Activated T-helper 17 cell treated with anti-CD3 and anti-CD28 coated beads, Interleukin-2, amount 50 U/mL, for 72 hours (primary cell): ENCODE measurements at regions not wholly inside any gene's neighbourhood (a gene's known extent, or its start where the extent isn't known, plus 50 kb on each side); places are given as distances from the start of the nearest gene placed in this dataset.

ENCODE experiments used
- ATAC-seq: fragments of 150-1000 bp; cut with Tn5 transposase; replicated peaks from 2 replicates; pipeline ENCODE4 v1.10.0; 2021; ENCODE audit warnings: mild to moderate bottlenecking, moderate library complexity
- H3K27ac Mint-ChIP-seq: one replicate; pipeline ENCODE4 v1.8.0; 2022; ENCODE audit warnings: mixed read lengths
- H3K27me3 Mint-ChIP-seq: one replicate; pipeline ENCODE4 v1.8.0; 2022; ENCODE audit warnings: mixed read lengths
- H3K36me3 Mint-ChIP-seq: one replicate; pipeline ENCODE4 v1.8.0; 2022; ENCODE audit warnings: low read depth, mild to moderate bottlenecking, mixed read lengths
- H3K4me1 Mint-ChIP-seq: one replicate; pipeline ENCODE4 v1.8.0; 2022; ENCODE audit warnings: mixed read lengths
- H3K4me3 Mint-ChIP-seq: one replicate; pipeline ENCODE4 v1.8.0; 2022; ENCODE audit warnings: mild to moderate bottlenecking, mixed read lengths
- H3K9me3 Mint-ChIP-seq: one replicate; pipeline ENCODE4 v1.8.0; 2022; ENCODE audit warnings: mixed read lengths

DNA sequence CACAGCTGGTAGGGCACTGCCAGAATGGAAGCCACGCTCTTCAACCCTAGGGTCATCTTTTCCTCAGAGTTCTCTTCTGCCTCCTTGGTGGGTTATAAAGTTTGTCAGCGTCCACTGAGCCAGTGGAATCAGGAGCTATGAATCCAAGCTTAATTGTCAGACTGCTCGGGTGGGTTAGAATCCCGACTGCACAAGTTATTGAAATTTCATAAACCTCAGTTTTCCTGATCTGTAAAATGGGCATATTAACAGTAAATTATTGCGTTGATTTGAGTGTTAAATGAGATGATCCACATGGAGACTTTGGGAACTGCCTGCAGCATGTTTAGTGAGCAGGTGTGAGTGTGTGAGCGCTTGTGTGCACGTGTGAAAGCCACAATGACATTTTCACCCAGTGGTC, 400.5 kb upstream of the CDH11 start:
- ATAC-seq, result no peak
- H3K36me3 Mint-ChIP-seq, result no peaks in the 10 kb centered on the region
- no peaks in the 10 kb centered on the region for H3K4me1 Mint-ChIP-seq
- no peaks in the 10 kb centered on the region for H3K27me3 Mint-ChIP-seq
- H3K9me3 Mint-ChIP-seq, result peaks cover 3% of the 10 kb centered on the region
- no peak overlapping the region for H3K4me3 Mint-ChIP-seq
- H3K27ac Mint-ChIP-seq, result no peak overlapping the region

DNA sequence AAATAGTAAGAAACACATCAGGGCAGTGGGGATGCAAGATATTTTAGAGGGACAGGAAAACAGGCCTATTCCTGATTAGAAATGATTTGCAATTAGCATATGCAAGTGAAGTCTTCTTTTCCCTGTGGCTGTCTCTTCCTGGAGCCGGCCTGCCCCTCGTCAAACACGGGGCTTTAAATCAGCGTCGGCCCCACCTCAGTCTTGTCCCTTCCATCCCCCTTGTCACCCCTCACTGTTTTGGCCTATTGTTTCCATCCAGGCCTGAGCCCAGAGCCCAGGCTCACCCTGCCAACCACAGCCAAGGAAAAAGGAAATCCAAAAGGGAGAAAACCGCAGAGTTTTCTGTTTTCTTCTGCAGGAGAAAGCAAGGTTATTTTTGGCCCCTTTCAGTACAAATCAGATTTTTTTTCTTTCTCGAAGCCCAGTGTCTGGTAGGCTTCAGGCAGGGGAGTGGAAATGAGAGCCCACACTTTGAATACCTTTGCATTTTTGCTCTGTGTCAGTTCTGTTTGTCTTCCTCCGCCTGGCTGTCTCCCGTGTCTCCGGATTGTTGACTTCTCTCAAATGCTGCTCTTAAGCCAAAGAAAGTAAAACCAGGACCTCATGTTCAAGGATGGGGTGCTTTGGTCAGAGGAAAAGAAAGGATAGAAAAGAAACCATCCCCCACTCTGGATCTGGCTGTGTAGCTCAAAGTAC, 399.9 kb upstream of the CDH11 start:
- Mint-ChIP-seq H3K36me3 (no peaks in the 10 kb centered on the region), H3K27ac (no peak overlapping the region), H3K4me3 (no peak overlapping the region), H3K9me3 (peaks cover 3% of the 10 kb centered on the region), H3K4me1 (no peaks in the 10 kb centered on the region), H3K27me3 (no peaks in the 10 kb centered on the region)
- ATAC-seq, result no peak

DNA sequence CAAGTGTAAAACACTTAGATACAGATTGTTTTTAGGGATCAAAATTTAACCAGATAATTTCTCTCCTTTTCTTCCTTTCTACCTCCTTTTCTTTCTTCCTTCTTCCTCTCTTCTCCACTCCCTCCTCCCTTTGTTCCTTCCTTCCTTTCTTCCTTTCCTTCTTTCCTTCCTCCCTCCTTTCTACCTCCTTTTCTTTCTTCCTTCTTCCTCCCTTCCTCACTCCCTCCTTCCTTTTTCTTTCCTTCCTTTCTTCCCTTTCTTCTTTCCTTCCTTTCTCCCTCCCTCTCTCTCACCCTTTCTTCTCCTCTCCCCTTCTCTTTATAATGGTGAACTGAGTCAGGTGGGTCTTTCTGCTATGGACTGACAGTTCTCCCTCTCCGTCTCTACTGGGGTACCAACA, 397.5 kb upstream of the CDH11 start:
- ATAC-seq, result no peak
- H3K4me1 Mint-ChIP-seq, result no peaks in the 10 kb centered on the region
- H3K4me3 Mint-ChIP-seq, result no peak overlapping the region
- H3K27me3 Mint-ChIP-seq, result peaks cover 4% of the 10 kb centered on the region
- no peaks in the 10 kb centered on the region for H3K36me3 Mint-ChIP-seq
- H3K9me3 Mint-ChIP-seq, result peaks cover 9% of the 10 kb centered on the region
- no peak overlapping the region for H3K27ac Mint-ChIP-seq

DNA sequence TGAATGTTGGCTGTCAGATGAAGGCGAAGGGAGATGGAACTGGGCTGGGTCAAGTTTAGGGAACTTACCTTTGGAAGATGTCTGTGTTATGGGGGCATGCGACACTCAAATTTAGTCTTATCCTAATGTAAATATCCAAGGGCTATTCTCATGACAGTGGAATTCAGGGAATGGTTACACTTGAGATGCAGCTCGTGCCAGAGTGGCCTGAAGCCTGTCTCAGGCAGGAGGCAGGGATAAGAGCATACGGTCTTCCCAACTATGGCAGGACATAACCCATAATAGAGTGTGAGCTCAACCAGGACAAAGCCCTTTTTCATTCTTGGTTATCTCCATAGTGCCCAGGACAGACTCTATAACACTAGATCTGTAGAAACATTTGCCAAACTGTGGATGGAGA, 393.3 kb upstream of the CDH11 start:
- H3K36me3 Mint-ChIP-seq, result no peaks in the 10 kb centered on the region
- H3K4me3 Mint-ChIP-seq, result no peak overlapping the region
- ATAC-seq, result no peak
- H3K4me1 Mint-ChIP-seq, result no peaks in the 10 kb centered on the region
- H3K27ac Mint-ChIP-seq, result no peak overlapping the region
- peaks cover 9% of the 10 kb centered on the region for H3K9me3 Mint-ChIP-seq
- peaks cover 4% of the 10 kb centered on the region for H3K27me3 Mint-ChIP-seq

DNA sequence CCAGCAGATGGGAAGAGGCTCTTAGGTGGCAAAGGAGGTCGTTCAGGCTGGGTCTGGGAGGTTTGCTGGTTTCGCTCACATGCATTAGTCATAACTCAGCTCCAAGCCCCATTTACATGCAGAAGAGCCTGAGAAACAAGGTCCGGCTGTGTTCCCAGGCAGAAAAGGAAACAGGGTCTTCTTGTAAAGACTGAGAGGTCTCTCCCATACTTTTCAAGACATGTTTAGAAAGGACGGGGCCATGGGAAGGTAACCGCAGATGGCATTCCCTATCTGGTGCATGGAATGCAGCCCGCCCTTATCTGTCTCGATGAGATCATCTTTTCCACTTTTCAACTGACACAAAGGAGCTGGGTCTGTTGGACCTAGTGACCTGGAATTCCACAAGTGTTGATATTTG, 389.0 kb upstream of the CDH11 start:
- H3K27ac Mint-ChIP-seq, result no peak overlapping the region
- H3K27me3 Mint-ChIP-seq, result peaks cover 4% of the 10 kb centered on the region
- H3K36me3 Mint-ChIP-seq, result no peaks in the 10 kb centered on the region
- no peak overlapping the region for H3K4me3 Mint-ChIP-seq
- H3K9me3 Mint-ChIP-seq, result peaks cover 9% of the 10 kb centered on the region
- no peaks in the 10 kb centered on the region for H3K4me1 Mint-ChIP-seq
- ATAC-seq, result no peak

DNA sequence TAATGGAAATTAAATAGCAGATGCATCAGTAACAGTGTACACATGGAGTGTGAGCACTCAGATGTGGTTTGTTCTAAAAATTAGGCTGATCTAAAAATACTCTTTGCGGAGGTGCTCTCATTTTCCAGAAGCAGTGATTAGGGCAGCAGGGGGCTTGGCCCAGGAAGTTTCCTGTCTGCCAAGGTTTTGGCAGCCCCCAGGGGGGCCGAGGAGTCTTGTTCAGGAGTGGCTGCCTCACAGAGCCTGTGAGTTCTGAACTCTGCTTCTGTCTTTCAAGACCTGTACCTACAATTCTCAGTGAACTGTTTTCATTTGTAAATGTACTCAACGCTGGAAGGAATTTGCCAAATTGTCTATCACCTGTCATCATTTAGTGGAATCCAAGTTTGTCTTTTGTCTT, 388.4 kb upstream of the CDH11 start:
- no peak overlapping the region for H3K27ac Mint-ChIP-seq
- no peak overlapping the region for H3K4me3 Mint-ChIP-seq
- peaks cover 9% of the 10 kb centered on the region for H3K9me3 Mint-ChIP-seq
- no peaks in the 10 kb centered on the region for H3K36me3 Mint-ChIP-seq
- H3K27me3 Mint-ChIP-seq, result peaks cover 4% of the 10 kb centered on the region
- no peak for ATAC-seq
- H3K4me1 Mint-ChIP-seq, result no peaks in the 10 kb centered on the region

DNA sequence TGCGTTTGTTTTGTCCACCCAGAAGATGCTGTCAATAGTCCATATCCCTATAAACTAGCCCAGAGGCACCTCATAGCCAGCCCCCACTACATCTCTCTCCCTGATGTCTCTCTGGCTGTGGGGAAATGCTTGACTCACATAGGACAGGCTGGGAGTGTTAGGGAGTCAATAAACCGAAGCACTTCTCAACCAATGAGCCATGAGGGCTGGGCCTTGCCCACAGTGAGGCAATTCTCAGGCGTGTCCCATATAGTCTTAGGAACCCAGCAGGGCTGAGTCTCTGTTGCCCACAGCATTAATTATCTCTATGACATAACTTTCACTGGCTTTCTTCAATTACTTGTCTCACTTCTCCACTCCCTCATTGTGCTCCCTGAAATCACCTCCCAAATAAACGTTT, 387.3 kb upstream of the CDH11 start:
- Mint-ChIP-seq H3K27me3 (no peaks in the 10 kb centered on the region), H3K27ac (no peak overlapping the region), H3K36me3 (no peaks in the 10 kb centered on the region), H3K4me3 (no peak overlapping the region), H3K4me1 (no peaks in the 10 kb centered on the region), H3K9me3 (peaks cover 4% of the 10 kb centered on the region)
- ATAC-seq, result no peak

DNA sequence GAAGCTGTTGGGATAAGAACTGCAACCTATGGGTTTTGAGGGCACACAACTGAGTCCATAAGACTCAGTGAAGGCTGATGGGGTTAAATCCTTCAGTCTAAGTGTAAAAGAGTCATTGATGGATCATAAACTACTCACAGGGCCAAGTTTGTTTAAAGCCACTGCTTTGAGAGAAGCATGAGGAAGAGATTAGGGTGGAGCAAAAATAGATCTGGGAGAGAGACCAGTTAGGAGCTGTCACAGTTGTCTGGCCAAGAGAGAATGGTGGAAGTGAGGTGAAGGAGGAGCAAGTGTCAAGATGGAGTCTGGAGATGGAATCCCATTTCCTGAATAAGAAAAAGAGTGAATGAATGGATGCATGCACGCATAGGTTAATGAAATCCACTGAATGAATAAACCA, 379.1 kb upstream of the CDH11 start:
- Mint-ChIP-seq H3K9me3 (peaks cover 3% of the 10 kb centered on the region), H3K27me3 (no peaks in the 10 kb centered on the region), H3K27ac (no peak overlapping the region), H3K4me3 (no peak overlapping the region), H3K4me1 (no peaks in the 10 kb centered on the region), H3K36me3 (no peaks in the 10 kb centered on the region)
- ATAC-seq, result no peak

DNA sequence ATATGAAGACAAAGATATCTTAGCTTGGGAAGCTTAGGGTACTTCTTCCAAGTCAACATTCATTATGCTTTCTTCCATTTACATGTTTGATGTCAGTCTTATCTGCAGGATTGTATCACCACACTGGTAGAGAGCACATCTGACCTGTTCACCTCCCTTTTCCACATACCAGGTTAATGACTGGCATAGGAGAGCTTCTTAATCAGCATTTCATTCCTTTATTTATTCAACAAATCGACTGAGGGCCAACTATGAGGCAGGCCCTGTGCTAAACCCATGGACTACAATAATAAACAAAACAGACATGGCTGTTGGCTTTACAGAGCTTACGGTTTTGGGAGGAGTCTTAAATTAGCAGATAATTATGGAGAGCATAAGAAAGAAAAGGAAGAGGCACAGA, 378.1 kb upstream of the CDH11 start:
- no peaks in the 10 kb centered on the region for H3K36me3 Mint-ChIP-seq
- H3K27ac Mint-ChIP-seq, result no peak overlapping the region
- no peaks in the 10 kb centered on the region for H3K4me1 Mint-ChIP-seq
- peaks cover 3% of the 10 kb centered on the region for H3K9me3 Mint-ChIP-seq
- ATAC-seq, result no peak
- no peak overlapping the region for H3K4me3 Mint-ChIP-seq
- no peaks in the 10 kb centered on the region for H3K27me3 Mint-ChIP-seq

DNA sequence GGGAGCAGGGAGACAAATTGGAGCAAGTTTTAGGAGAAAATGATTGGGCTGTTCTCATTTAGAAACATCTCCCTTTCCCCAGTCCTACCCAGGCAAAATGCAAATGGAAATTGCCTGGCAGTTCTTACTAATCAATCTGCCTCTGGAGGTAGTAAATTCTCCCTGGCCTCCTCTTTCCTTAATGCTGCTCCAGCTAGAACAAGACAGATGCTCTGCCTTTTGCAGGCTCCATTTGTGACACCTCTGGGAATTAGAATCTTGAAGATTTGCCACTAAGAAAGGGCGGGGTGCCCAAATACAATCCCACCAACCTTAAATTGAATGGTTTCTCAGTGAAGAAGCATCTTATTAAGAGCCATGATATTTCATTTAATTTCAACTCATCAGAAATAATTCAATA, 377.7 kb upstream of the CDH11 start:
- H3K4me3 Mint-ChIP-seq, result no peak overlapping the region
- no peaks in the 10 kb centered on the region for H3K36me3 Mint-ChIP-seq
- ATAC-seq, result no peak
- H3K9me3 Mint-ChIP-seq, result peaks cover 3% of the 10 kb centered on the region
- no peak overlapping the region for H3K27ac Mint-ChIP-seq
- no peaks in the 10 kb centered on the region for H3K4me1 Mint-ChIP-seq
- no peaks in the 10 kb centered on the region for H3K27me3 Mint-ChIP-seq

DNA sequence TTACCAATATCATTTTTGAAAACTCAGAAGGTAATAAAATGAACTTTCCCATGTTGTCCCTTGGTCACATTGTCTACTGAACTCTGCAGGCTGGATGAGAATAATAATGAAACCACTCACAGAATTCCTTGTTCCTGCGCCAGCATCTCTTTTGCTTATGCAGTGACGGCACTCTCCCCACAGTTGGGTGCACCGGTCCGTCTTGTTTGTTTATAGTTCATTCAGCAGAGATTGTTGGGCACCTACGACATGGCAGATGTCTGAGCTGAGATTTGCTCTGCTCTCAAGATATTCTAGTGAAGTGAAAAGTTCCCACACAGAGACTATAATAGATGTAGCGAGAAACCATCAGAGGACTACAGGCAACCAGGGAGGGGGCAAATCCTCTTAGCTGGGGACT, 375.7 kb upstream of the CDH11 start:
- H3K4me3 Mint-ChIP-seq, result no peak overlapping the region
- H3K27ac Mint-ChIP-seq, result no peak overlapping the region
- no peak for ATAC-seq
- no peaks in the 10 kb centered on the region for H3K27me3 Mint-ChIP-seq
- no peaks in the 10 kb centered on the region for H3K4me1 Mint-ChIP-seq
- H3K36me3 Mint-ChIP-seq, result no peaks in the 10 kb centered on the region
- peaks cover 7% of the 10 kb centered on the region for H3K9me3 Mint-ChIP-seq

DNA sequence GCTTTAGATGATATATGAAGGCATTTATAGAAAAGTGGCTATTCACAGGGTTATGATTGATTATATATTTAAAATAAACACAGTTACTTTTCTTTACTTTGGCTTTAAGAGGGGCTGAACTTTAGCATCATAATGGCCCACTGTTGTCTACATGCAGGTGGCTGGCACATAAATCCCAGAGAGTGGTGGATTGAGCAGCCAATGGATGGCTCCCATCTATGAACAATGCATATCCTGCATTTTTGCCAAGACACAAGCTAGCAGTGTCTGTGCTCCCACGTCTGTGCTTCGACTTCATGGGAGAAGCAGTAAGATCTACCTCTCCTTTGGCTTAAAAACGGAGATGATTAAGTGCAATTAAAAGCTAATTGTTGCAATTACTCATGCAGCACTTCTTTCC, 373.2 kb upstream of the CDH11 start:
- H3K4me1 Mint-ChIP-seq, result no peaks in the 10 kb centered on the region
- H3K9me3 Mint-ChIP-seq, result peaks cover 4% of the 10 kb centered on the region
- ATAC-seq, result no peak
- H3K27ac Mint-ChIP-seq, result no peak overlapping the region
- H3K36me3 Mint-ChIP-seq, result no peaks in the 10 kb centered on the region
- H3K27me3 Mint-ChIP-seq, result no peaks in the 10 kb centered on the region
- no peak overlapping the region for H3K4me3 Mint-ChIP-seq

DNA sequence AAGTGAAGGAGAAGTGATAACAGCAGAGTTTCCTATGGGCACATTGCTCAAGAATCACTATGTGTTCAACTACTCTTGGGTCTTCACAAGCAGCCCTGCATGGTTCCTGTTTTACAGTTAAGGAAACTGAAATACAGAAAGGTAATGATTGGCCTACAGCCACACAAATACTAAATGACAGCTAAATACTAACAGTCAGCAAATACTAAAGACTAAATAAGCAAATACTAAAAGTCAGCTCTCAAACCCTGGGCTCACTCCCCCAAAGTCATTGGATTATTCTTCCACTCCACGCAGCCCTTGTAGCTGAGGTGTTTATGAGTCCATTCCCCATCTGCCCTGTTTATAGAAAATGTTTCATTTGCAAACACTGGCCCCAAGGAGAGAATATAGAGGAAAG, 372.7 kb upstream of the CDH11 start:
- Mint-ChIP-seq H3K4me3 (no peak overlapping the region), H3K36me3 (no peaks in the 10 kb centered on the region), H3K27me3 (no peaks in the 10 kb centered on the region)

DNA sequence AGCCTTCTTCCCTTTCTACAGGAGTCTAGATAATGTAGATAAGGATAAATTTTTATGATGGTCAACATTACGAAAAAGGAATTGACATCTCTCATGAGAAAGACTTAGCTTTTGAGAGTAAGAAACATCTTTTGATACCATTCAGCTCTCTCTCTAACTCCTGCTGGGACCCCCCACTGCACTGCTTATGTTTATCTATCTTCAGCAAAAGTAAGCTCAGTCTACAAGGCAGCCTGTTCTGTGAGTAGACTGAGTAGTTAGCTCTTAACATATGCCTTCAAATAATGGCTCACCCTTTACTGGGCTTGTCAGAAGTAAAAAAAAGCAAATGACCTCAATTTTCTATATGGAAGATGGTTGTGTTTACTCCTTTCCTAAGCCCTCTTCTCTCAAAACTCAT, 372.2 kb upstream of the CDH11 start:
- Mint-ChIP-seq H3K36me3 (no peaks in the 10 kb centered on the region), H3K4me1 (no peaks in the 10 kb centered on the region), H3K27ac (no peak overlapping the region), H3K27me3 (no peaks in the 10 kb centered on the region), H3K9me3 (peaks cover 4% of the 10 kb centered on the region), H3K4me3 (no peak overlapping the region)
- ATAC-seq, result no peak

More for the DNA sequence above, 372.7 kb upstream of the CDH11 start:
- ATAC-seq, result no peak
- no peak overlapping the region for H3K27ac Mint-ChIP-seq
- H3K4me1 Mint-ChIP-seq, result no peaks in the 10 kb centered on the region
- peaks cover 4% of the 10 kb centered on the region for H3K9me3 Mint-ChIP-seq

DNA sequence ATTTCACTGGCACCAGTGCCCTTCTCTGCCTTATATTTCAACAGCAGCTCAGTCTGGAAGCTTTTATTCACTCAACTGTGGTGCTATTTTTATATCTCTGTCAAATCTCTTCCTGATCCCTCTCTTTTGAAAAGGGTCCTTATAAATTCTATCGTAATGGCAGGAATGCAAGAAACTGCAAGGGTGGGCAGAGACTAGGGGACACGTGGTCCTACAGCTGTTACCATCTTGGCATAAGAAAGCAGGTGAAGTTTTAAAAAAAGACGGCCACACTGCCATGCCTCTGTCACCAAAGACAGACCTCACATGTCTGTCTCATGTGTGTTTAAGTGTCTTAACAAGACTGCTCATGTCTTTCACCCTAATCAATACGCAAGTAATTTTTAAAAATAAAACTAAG, 368.4 kb upstream of the CDH11 start:
- H3K27ac Mint-ChIP-seq, result no peak overlapping the region
- ATAC-seq, result no peak
- no peaks in the 10 kb centered on the region for H3K36me3 Mint-ChIP-seq

DNA sequence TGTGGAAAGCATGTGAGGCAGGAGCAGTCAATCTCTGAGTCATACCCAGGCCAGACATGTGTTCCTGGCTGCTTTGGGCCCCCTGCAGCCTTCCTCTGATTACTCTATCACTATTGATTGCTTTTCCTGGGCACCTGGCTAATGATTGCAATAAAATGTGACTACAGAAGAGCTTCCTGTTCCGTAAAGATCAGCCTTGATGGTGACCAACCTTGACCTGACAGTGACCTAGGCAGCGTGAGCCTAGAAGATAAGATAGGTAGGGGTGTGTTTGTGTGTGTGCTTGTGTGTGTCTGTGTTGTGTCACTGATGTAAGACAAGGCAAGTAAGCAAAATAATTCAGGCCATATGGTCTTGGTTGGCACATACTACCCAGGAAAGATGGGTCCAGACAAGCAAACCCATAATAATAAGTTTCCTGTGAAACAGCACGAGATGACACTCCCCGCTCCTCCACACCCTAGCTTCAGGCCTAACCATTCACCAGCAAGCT, 367.7 kb upstream of the CDH11 start:
- ATAC-seq, result no peak
- Mint-ChIP-seq H3K36me3 (no peaks in the 10 kb centered on the region), H3K4me3 (no peak overlapping the region), H3K27me3 (no peaks in the 10 kb centered on the region), H3K4me1 (no peaks in the 10 kb centered on the region), H3K27ac (no peak overlapping the region), H3K9me3 (peaks cover 9% of the 10 kb centered on the region)

More for the DNA sequence above, 368.4 kb upstream of the CDH11 start:
- Mint-ChIP-seq H3K9me3 (peaks cover 9% of the 10 kb centered on the region), H3K27me3 (no peaks in the 10 kb centered on the region), H3K4me3 (no peak overlapping the region), H3K4me1 (no peaks in the 10 kb centered on the region)
